ENCODE measurements at regions not wholly inside any gene's neighbourhood (a gene's known extent, or its start where the extent isn't known, plus 50 kb on each side); places are given as distances from the start of the nearest gene placed in this dataset.

DNA sequence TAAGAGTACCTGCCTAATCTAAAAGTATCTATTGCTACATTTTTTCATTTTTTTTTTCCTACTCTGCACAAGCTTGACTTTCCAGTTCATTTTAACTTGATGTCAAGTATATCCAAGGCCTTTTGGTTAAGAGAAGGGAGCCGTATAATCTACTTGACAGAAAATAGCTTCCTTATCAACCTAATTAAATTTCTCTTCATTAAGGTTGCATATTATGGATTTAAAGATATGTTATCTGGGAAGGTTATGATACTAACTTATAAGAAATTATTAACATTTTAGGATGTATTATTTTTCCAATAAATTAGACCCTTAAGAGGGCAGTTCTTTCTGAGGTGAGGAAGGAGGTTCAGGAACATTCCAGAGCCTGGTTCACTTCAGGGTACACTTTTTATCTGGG, 83.1 kb upstream of the SGIP1 start:
- TF ChIP-seq, protein P1, sequence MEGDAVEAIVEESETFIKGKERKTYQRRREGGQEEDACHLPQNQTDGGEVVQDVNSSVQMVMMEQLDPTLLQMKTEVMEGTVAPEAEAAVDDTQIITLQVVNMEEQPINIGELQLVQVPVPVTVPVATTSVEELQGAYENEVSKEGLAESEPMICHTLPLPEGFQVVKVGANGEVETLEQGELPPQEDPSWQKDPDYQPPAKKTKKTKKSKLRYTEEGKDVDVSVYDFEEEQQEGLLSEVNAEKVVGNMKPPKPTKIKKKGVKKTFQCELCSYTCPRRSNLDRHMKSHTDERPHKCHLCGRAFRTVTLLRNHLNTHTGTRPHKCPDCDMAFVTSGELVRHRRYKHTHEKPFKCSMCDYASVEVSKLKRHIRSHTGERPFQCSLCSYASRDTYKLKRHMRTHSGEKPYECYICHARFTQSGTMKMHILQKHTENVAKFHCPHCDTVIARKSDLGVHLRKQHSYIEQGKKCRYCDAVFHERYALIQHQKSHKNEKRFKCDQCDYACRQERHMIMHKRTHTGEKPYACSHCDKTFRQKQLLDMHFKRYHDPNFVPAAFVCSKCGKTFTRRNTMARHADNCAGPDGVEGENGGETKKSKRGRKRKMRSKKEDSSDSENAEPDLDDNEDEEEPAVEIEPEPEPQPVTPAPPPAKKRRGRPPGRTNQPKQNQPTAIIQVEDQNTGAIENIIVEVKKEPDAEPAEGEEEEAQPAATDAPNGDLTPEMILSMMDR (IDR thresholded peaks at IDR 0.05; ENCODE audit: low read depth, low read length) = no peak
- TF ChIP-seq POLR2A (IDR thresholded peaks at IDR 0.05; ENCODE audit: extremely low read depth, insufficient read length) (no peak), MYC (IDR thresholded peaks at IDR 0.05; ENCODE audit: low read depth, low read length) (no peak)
- TF ChIP-seq, protein P2, sequence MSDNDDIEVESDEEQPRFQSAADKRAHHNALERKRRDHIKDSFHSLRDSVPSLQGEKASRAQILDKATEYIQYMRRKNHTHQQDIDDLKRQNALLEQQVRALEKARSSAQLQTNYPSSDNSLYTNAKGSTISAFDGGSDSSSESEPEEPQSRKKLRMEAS (IDR thresholded peaks at IDR 0.05; ENCODE audit: low read depth, low read length) = no peak

Data from NB4 (cell line).